NCI-H146 treated with DMSO at 0.1 percent for 48 hours (cell line): ENCODE measurements at regions not wholly inside any gene's neighbourhood (a gene's known extent, or its start where the extent isn't known, plus 50 kb on each side); places are given as distances from the start of the nearest gene placed in this dataset.
"Not testable (repeated sequence)": the region's sequence is repeated elsewhere in the genome, so short reads cannot be mapped to it uniquely, and the experiment has no call there.

Experiments
- DNase-seq: peaks from one replicate; lab custom pipeline; 2025; ENCODE audit not compliant: unreplicated experiment; lab: John Stamatoyannopoulos, UW

GRCh38 chr2:67616749-67617148 is 219.6 kb downstream of the ETAA1 start:
- no peak for DNase-seq

GRCh38 chr2:67619204-67619603 is 222.1 kb downstream of the ETAA1 start:
- DNase-seq: no peak

GRCh38 chr2:67623741-67624140 is 226.6 kb downstream of the ETAA1 start:
- DNase-seq: not testable (repeated sequence)

GRCh38 chr2:67625178-67625577 is 228.0 kb downstream of the ETAA1 start:
- no peak for DNase-seq

- no peak for DNase-seq
Measured at GRCh38 chr2:67625690-67626475, 228.8 kb downstream of the ETAA1 start.

- no peak for DNase-seq
Measured at GRCh38 chr2:67626656-67627055, 229.5 kb downstream of the ETAA1 start.

GRCh38 chr2:67627456-67628207 is 230.5 kb downstream of the ETAA1 start:
- DNase-seq: no peak

GRCh38 chr2:67628892-67629291 is 231.8 kb downstream of the ETAA1 start:
- DNase-seq: no peak

GRCh38 chr2:67631483-67631882 is 234.3 kb downstream of the ETAA1 start:
- DNase-seq: no peak

GRCh38 chr2:67633212-67633856 is 236.2 kb downstream of the ETAA1 start:
- no peak for DNase-seq

- DNase-seq: no peak
Measured at GRCh38 chr2:67638146-67638545, 241.0 kb downstream of the ETAA1 start.

GRCh38 chr2:67641312-67642045 is 244.3 kb downstream of the ETAA1 start:
- DNase-seq: no peak

- no peak for DNase-seq
Measured at GRCh38 chr2:67642046-67642382, 244.9 kb downstream of the ETAA1 start.

GRCh38 chr2:67642961-67643360 is 245.8 kb downstream of the ETAA1 start:
- DNase-seq: no peak

GRCh38 chr2:67645280-67646138 is 248.4 kb downstream of the ETAA1 start:
- DNase-seq: no peak

- no peak for DNase-seq
Measured at GRCh38 chr2:67646714-67647333, 249.7 kb downstream of the ETAA1 start.

GRCh38 chr2:67649331-67650261 is 252.5 kb downstream of the ETAA1 start:
- DNase-seq: no peak

- no peak for DNase-seq
Measured at GRCh38 chr2:67650291-67651133, 253.4 kb downstream of the ETAA1 start.
